Erythroblast (primary cell): ENCODE measurements at regions not wholly inside any gene's neighbourhood (a gene's known extent, or its start where the extent isn't known, plus 50 kb on each side); places are given as distances from the start of the nearest gene placed in this dataset.

Experiments used
- GATA1 ChIP-seq: IDR thresholded peaks from 2 replicates; pipeline ENCODE4 v1.6.1; 2011; ENCODE audit warnings: low read depth, mild to moderate bottlenecking, control low read depth, low read length, moderate library complexity
- POLR2A ChIP-seq: IDR thresholded peaks from 2 replicates; pipeline ENCODE4 v1.6.1; 2011; ENCODE audit warnings: mild to moderate bottlenecking, low read length

DNA sequence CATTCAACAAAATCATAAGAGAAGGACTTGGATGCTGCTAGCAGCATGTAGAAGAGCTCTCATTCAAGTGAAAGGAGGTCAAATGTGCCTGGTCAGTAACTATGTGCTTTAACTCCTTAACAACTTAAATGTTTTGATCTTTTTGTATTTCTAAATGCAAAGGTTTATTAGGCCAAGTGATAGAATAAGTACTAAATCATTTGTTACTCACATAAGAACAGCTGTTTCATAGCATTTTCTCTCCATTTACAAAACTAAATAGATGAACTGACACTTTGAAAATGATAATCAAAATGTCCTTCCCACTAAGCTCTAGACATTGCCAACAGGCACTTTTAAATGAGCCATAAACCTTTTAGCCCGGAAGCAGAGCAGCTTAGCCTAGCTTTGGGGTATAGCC, 254.3 kb upstream of the PRMT6 start:
- TF ChIP-seq POLR2A (no peak), GATA1 (no peak)
